MM.1S (cell line): ENCODE measurements at regions not wholly inside any gene's neighbourhood (a gene's known extent, or its start where the extent isn't known, plus 50 kb on each side); places are given as distances from the start of the nearest gene placed in this dataset.

Experiments
- DNase-seq: peaks from one replicate; pipeline ENCODE4 v3.0.0-alpha.2; 2015
- H2AFZ ChIP-seq: fragments of 300-600 bp; sonication (generic); 2 replicates; pipeline ENCODE4 v1.6.0; 2016; ENCODE audit warnings: antibody characterized with exemption, low read length
- H3F3A ChIP-seq: fragments of 300-600 bp; sonication (generic); 2 replicates; pipeline ENCODE4 v1.6.1; 2016; ENCODE audit warnings: mild to moderate bottlenecking, antibody characterized with exemption, low read length, moderate library complexity, mixed read lengths; ENCODE audit not compliant: insufficient read depth
- H3K27ac ChIP-seq: fragments of 300-600 bp; sonication (generic); 2 replicates; pipeline ENCODE4 v1.5.1; 2016; ENCODE audit warnings: mild to moderate bottlenecking, low read length
- H3K27me3 ChIP-seq: fragments of 300-600 bp; sonication (generic); replicated peaks from 2 replicates; pipeline ENCODE4 v1.6.0; 2016; ENCODE audit warnings: low read length; ENCODE audit not compliant: insufficient read depth
- H3K36me3 ChIP-seq: fragments of 300-600 bp; sonication (generic); replicated peaks from 2 replicates; pipeline ENCODE4 v1.6.1; 2016; ENCODE audit warnings: mild to moderate bottlenecking, low read length, mixed read lengths; ENCODE audit not compliant: insufficient read depth
- H3K4me1 ChIP-seq: fragments of 300-600 bp; sonication (generic); 2 replicates; pipeline ENCODE4 v1.6.1; 2016; ENCODE audit warnings: low read length, mixed read lengths
- H3K4me2 ChIP-seq: fragments of 300-600 bp; sonication (generic); 2 replicates; pipeline ENCODE4 v1.6.0; 2016; ENCODE audit warnings: low read depth, low read length
- H3K4me3 ChIP-seq: fragments of 300-600 bp; sonication (generic); 2 replicates; pipeline ENCODE4 v1.5.1; 2016; ENCODE audit warnings: low read length, mixed read lengths
- H3K79me2 ChIP-seq: fragments of 300-600 bp; sonication (generic); 2 replicates; pipeline ENCODE4 v1.6.1; 2016; ENCODE audit warnings: mixed run types, low read length, mixed read lengths
- H3K9ac ChIP-seq: fragments of 300-600 bp; sonication (generic); 2 replicates; pipeline ENCODE4 v1.6.1; 2016; ENCODE audit warnings: low read length, mixed read lengths
- H3K9me2 ChIP-seq: fragments of 300-600 bp; sonication (generic); replicated peaks from 2 replicates; pipeline ENCODE4 v1.6.1; 2016; ENCODE audit warnings: mild to moderate bottlenecking, low read length, mixed read lengths; ENCODE audit not compliant: insufficient read depth
- H3K9me3 ChIP-seq: fragments of 300-600 bp; sonication (generic); replicated peaks from 2 replicates; pipeline ENCODE4 v1.6.1; 2016; ENCODE audit warnings: mild to moderate bottlenecking, low read length, mixed read lengths; ENCODE audit not compliant: insufficient read depth
- H4K20me1 ChIP-seq: fragments of 300-600 bp; sonication (generic); 2 replicates; pipeline ENCODE4 v1.6.1; 2016; ENCODE audit warnings: mild to moderate bottlenecking, low read length, moderate library complexity, mixed read lengths; ENCODE audit not compliant: insufficient read depth
- EZH2 ChIP-seq: fragments of 300-600 bp; sonication (generic); optimal IDR thresholded peaks from 2 replicates; pipeline ENCODE3; 2017; ENCODE audit warnings: low read depth, mild to moderate bottlenecking, antibody characterized with exemption, low read length, mixed read lengths
- EZH2phosphoT487 ChIP-seq: fragments of 300-600 bp; sonication (generic); IDR thresholded peaks from 2 replicates; pipeline ENCODE4 v1.6.1; 2018; ENCODE audit warnings: antibody characterized with exemption, low read length
- TF ChIP-seq, protein P1 (sequence below): fragments of 300-600 bp; sonication (generic); IDR thresholded peaks from 2 replicates; pipeline ENCODE4 v1.5.1; 2016; ENCODE audit warnings: antibody characterized with exemption, low read length, mixed read lengths

DNA sequence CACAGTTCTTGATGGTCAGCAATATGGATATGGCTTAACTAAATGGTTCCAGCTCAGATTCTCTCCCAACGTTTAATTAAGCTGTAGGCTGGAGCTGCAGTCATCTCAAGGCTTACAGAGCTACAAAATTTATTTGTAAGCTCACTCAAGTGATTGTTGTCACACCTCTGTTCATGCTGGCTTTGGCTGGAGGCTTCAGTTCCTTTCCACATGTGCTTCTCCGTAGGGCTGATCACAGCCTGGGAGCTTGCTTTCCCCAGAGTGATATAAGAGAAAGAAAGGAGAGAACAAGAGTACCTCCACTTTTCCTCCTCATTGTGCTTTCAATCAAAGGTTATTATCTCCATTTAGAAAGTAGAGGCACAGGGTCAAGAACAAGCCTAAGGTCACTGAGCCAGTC is 182.7 kb upstream of the KCNN2 start:
- Histone ChIP-seq H3K27ac (no peak overlapping the region), H4K20me1 (no peaks in the 10 kb centered on the region), H3K36me3 (no peaks in the 10 kb centered on the region), H3K4me1 (no peaks in the 10 kb centered on the region), H3K9ac (no peak overlapping the region), H3K4me3 (no peak overlapping the region), H3K27me3 (no peaks in the 10 kb centered on the region), H3K4me2 (no peak overlapping the region), H3F3A (no peaks in the 10 kb centered on the region), H3K79me2 (no peaks in the 10 kb centered on the region), H2AFZ (no peak overlapping the region), H3K9me3 (no peaks in the 10 kb centered on the region), H3K9me2 (no peaks in the 10 kb centered on the region)
- TF ChIP-seq, protein P1, sequence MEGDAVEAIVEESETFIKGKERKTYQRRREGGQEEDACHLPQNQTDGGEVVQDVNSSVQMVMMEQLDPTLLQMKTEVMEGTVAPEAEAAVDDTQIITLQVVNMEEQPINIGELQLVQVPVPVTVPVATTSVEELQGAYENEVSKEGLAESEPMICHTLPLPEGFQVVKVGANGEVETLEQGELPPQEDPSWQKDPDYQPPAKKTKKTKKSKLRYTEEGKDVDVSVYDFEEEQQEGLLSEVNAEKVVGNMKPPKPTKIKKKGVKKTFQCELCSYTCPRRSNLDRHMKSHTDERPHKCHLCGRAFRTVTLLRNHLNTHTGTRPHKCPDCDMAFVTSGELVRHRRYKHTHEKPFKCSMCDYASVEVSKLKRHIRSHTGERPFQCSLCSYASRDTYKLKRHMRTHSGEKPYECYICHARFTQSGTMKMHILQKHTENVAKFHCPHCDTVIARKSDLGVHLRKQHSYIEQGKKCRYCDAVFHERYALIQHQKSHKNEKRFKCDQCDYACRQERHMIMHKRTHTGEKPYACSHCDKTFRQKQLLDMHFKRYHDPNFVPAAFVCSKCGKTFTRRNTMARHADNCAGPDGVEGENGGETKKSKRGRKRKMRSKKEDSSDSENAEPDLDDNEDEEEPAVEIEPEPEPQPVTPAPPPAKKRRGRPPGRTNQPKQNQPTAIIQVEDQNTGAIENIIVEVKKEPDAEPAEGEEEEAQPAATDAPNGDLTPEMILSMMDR, result no peak
- TF ChIP-seq EZH2 (no peak), EZH2phosphoT487 (no peak)
- no peak for DNase-seq

DNA sequence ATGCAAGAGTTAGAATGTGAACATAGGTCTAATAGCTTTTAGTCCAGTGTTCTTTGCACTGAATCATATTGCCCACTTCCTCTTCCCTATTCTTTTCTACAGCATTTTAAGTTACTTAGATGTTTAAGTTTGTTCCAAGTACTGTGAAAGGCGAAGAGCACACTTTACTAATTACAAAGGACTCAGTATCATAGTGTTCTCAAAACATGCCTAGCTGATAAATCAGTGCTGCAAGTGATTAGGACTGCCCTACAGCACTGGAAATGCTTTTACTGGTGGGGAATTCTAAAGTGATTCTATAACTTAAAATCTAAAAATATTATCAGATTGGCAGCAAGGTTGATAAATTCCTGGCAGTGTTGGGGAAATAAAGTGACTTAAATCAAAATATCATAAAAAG is 177.9 kb upstream of the KCNN2 start:
- no peak for DNase-seq
- Histone ChIP-seq H3K27me3 (no peaks in the 10 kb centered on the region), H3K9me3 (no peaks in the 10 kb centered on the region), H3K36me3 (no peaks in the 10 kb centered on the region), H3K79me2 (no peaks in the 10 kb centered on the region), H3K4me1 (no peaks in the 10 kb centered on the region), H3F3A (no peaks in the 10 kb centered on the region), H3K9me2 (no peaks in the 10 kb centered on the region), H3K4me3 (no peak overlapping the region), H3K4me2 (no peak overlapping the region), H3K27ac (no peak overlapping the region), H3K9ac (no peak overlapping the region), H2AFZ (no peak overlapping the region), H4K20me1 (no peaks in the 10 kb centered on the region)
- TF ChIP-seq EZH2 (no peak), EZH2phosphoT487 (no peak)
- TF ChIP-seq, protein P1, result no peak

DNA sequence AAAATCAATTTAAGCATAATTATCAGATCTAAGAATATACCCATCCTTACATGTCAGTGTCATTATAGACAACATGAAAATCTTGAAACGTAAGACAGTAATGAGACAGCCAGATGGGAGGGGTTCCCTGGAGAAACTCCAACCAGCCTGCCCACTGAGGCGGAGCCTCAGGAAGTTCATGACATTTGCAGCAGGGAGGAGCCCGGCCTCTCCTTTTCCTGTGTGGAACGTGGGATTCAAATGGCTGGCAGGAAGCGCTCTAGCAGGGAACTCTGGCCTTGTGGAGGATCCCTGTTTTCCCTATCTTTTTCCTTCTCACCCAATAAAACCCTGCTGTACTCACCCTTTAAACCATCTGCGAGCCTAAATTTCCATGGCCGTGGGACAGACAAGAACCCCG is 176.6 kb upstream of the KCNN2 start:
- Histone ChIP-seq H3K4me2 (no peak overlapping the region), H3K9ac (no peak overlapping the region), H3K4me3 (no peak overlapping the region), H3K27me3 (no peaks in the 10 kb centered on the region), H3K27ac (no peak overlapping the region), H3F3A (no peaks in the 10 kb centered on the region), H3K9me2 (no peaks in the 10 kb centered on the region), H3K4me1 (no peaks in the 10 kb centered on the region), H3K36me3 (no peaks in the 10 kb centered on the region), H3K9me3 (no peaks in the 10 kb centered on the region), H2AFZ (no peak overlapping the region), H4K20me1 (no peaks in the 10 kb centered on the region), H3K79me2 (no peaks in the 10 kb centered on the region)
- TF ChIP-seq EZH2 (no peak), EZH2phosphoT487 (no peak)
- TF ChIP-seq, protein P1, result no peak
- no peak for DNase-seq

DNA sequence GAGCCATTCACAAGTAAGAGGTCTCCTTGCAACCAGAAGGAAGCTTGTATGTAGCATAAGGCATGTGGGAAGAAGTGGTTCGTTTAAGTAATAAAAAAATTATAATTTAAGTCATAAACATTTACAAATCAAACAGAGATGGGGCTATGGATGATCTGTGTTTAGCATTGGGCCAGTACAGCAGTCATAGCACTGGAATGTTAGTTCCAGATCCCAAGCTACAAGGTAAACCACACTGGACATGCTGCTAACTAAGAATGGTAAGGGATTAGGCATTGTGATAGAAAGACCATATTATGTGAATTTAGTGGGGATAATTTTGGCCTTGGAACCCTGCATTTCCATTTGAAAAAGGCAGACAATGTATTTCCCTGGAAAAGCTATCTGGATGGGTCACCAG is 170.4 kb upstream of the KCNN2 start:
- no peaks in the 10 kb centered on the region for H3K27me3 ChIP-seq
- H4K20me1 ChIP-seq, result no peaks in the 10 kb centered on the region
- no peak overlapping the region for H3K27ac ChIP-seq
- no peak for DNase-seq
- no peak for TF ChIP-seq EZH2
- no peak for TF ChIP-seq EZH2phosphoT487
- TF ChIP-seq, protein P1, result no peak
- no peaks in the 10 kb centered on the region for H3F3A ChIP-seq
- no peak overlapping the region for H3K4me2 ChIP-seq
- H3K9ac ChIP-seq, result no peak overlapping the region
- H3K79me2 ChIP-seq, result no peaks in the 10 kb centered on the region
- H3K4me3 ChIP-seq, result no peak overlapping the region
- H3K36me3 ChIP-seq, result no peaks in the 10 kb centered on the region
- no peaks in the 10 kb centered on the region for H3K9me3 ChIP-seq
- H3K4me1 ChIP-seq, result no peaks in the 10 kb centered on the region
- no peak overlapping the region for H2AFZ ChIP-seq
- no peaks in the 10 kb centered on the region for H3K9me2 ChIP-seq
